HEK293 (cell line): ENCODE measurements at regions not wholly inside any gene's neighbourhood (a gene's known extent, or its start where the extent isn't known, plus 50 kb on each side); places are given as distances from the start of the nearest gene placed in this dataset.

Experiments used
- CTCF ChIA-PET: fragments of 350-600 bp; formaldehyde crosslinking; extraction: SDS; loops from one replicate; lab custom pipeline; 2021; ENCODE audit warnings: antibody characterized with exemption; lab: Yijun Ruan, JAX
- POLR2A ChIA-PET: fragments of 300-600 bp; formaldehyde crosslinking; extraction: SDS; loops from one replicate; lab custom pipeline; 2020; ENCODE audit warnings: antibody characterized with exemption, inconsistent platforms; lab: Yijun Ruan, JAX
- H3K27ac ChIP-seq: fragments of 200-500 bp; sonication (Bioruptor generic); 2 replicates; pipeline ENCODE4 v1.5.1; 2014; ENCODE audit warnings: low read depth, low read length, control low read depth, inconsistent platforms; ENCODE audit errors: extremely low read depth
- H3K36me3 ChIP-seq, 2 experiments: fragments of 200-500 bp in 1 of 2; sonication (Bioruptor generic) in 1 of 2; 1 replicate in 1 of 2; 2 replicates in 1 of 2; pipeline ENCODE4 v1.5.1; 2014 to 2017; ENCODE audit warnings: inconsistent platforms in 2 of 2, low read length in 2 of 2; ENCODE audit not compliant: control insufficient read depth in 2 of 2, insufficient read depth in 1 of 2
- H3K4me1 ChIP-seq: fragments of 200-500 bp; sonication (Bioruptor generic); 2 replicates; pipeline ENCODE4 v1.5.1; 2014; ENCODE audit warnings: mild to moderate bottlenecking, low read length, inconsistent platforms; ENCODE audit not compliant: control insufficient read depth, insufficient read depth
- H3K4me3 ChIP-seq: 2 replicates; pipeline ENCODE4 v1.5.1; 2011; ENCODE audit warnings: low read depth, mild to moderate bottlenecking, control low read depth, low read length, moderate library complexity
- H3K9me3 ChIP-seq: fragments of 200-500 bp; sonication (Bioruptor generic); 2 replicates; pipeline ENCODE4 v1.5.1; 2014; ENCODE audit warnings: low read depth, low read length, inconsistent platforms; ENCODE audit not compliant: control insufficient read depth, insufficient read depth
- BCL11B ChIP-seq: fragments of 450-650 bp; formaldehyde crosslinking; IDR thresholded peaks from 2 replicates; pipeline ENCODE4 v1.5.1; 2016; ENCODE audit warnings: low read depth, missing biosample characterization, missing genetic modification characterization
- GLIS1 ChIP-seq: fragments of 450-650 bp; formaldehyde crosslinking; IDR thresholded peaks from 2 replicates; pipeline ENCODE4 v1.5.1; 2016; ENCODE audit warnings: missing biosample characterization, missing genetic modification characterization
- PATZ1 ChIP-seq: fragments of 450-650 bp; formaldehyde crosslinking; IDR thresholded peaks from 2 replicates; pipeline ENCODE4 v1.5.1; 2016; ENCODE audit warnings: missing biosample characterization, missing genetic modification characterization
- PRDM6 ChIP-seq: fragments of 450-650 bp; formaldehyde crosslinking; IDR thresholded peaks from 2 replicates; pipeline ENCODE4 v1.5.1; 2017; ENCODE audit warnings: missing biosample characterization, missing genetic modification characterization
- SALL2 ChIP-seq: fragments of 450-650 bp; formaldehyde crosslinking; IDR thresholded peaks from 2 replicates; pipeline ENCODE4 v1.5.0; 2017; ENCODE audit warnings: missing biosample characterization, mild to moderate bottlenecking, missing genetic modification characterization, borderline replicate concordance
- ZBTB21 ChIP-seq: fragments of 450-650 bp; formaldehyde crosslinking; IDR thresholded peaks from 2 replicates; pipeline ENCODE4 v1.5.1; 2017; ENCODE audit warnings: missing biosample characterization, missing genetic modification characterization
- ZBTB49 ChIP-seq: fragments of 450-650 bp; formaldehyde crosslinking; IDR thresholded peaks from 2 replicates; pipeline ENCODE4 v1.5.1; 2016; ENCODE audit warnings: missing biosample characterization, missing genetic modification characterization, low read depth
- ZBTB7A ChIP-seq: fragments of 450-650 bp; formaldehyde crosslinking; IDR thresholded peaks from 2 replicates; pipeline ENCODE4 v1.5.1; 2016; ENCODE audit warnings: low read depth, missing biosample characterization, missing genetic modification characterization
- ZEB2 ChIP-seq: fragments of 450-650 bp; formaldehyde crosslinking; IDR thresholded peaks from 2 replicates; pipeline ENCODE4 v1.5.1; 2016; ENCODE audit warnings: missing biosample characterization, missing genetic modification characterization
- ZNF138 ChIP-seq: fragments of 450-650 bp; formaldehyde crosslinking; IDR thresholded peaks from 2 replicates; pipeline ENCODE4 v1.5.1; 2016; ENCODE audit warnings: missing biosample characterization, missing genetic modification characterization, borderline replicate concordance
- ZNF280C ChIP-seq: fragments of 450-650 bp; formaldehyde crosslinking; IDR thresholded peaks from 2 replicates; pipeline ENCODE4 v1.5.1; 2016; ENCODE audit warnings: missing biosample characterization, missing genetic modification characterization
- ZNF311 ChIP-seq: fragments of 450-650 bp; formaldehyde crosslinking; IDR thresholded peaks from 2 replicates; pipeline ENCODE4 v1.5.1; 2017; ENCODE audit warnings: missing biosample characterization, missing genetic modification characterization, borderline replicate concordance
- ZNF362 ChIP-seq: fragments of 450-650 bp; formaldehyde crosslinking; IDR thresholded peaks from 2 replicates; pipeline ENCODE4 v1.5.1; 2016; ENCODE audit warnings: missing biosample characterization, missing genetic modification characterization
- ZNF394 ChIP-seq: fragments of 450-650 bp; formaldehyde crosslinking; IDR thresholded peaks from 2 replicates; pipeline ENCODE4 v1.5.1; 2016; ENCODE audit warnings: missing biosample characterization, missing genetic modification characterization, mild to moderate bottlenecking, moderate library complexity, borderline replicate concordance
- ZNF398 ChIP-seq: fragments of 450-650 bp; formaldehyde crosslinking; IDR thresholded peaks from 2 replicates; pipeline ENCODE4 v1.5.1; 2017; ENCODE audit warnings: missing biosample characterization, missing genetic modification characterization
- ZNF521 ChIP-seq: fragments of 450-650 bp; formaldehyde crosslinking; IDR thresholded peaks from 2 replicates; pipeline ENCODE4 v1.5.1; 2017; ENCODE audit warnings: missing biosample characterization, mild to moderate bottlenecking, missing genetic modification characterization
- ZNF529 ChIP-seq: fragments of 450-650 bp; formaldehyde crosslinking; IDR thresholded peaks from 2 replicates; pipeline ENCODE4 v1.5.1; 2017; ENCODE audit warnings: missing genetic modification characterization, missing biosample characterization; ENCODE audit not compliant: insufficient replicate concordance
- ZNF580 ChIP-seq: fragments of 450-650 bp; formaldehyde crosslinking; IDR thresholded peaks from 2 replicates; pipeline ENCODE4 v1.5.1; 2016; ENCODE audit warnings: missing biosample characterization, missing genetic modification characterization
- ZNF585B ChIP-seq: fragments of 450-650 bp; formaldehyde crosslinking; IDR thresholded peaks from 2 replicates; pipeline ENCODE4 v1.5.1; 2016; ENCODE audit warnings: missing biosample characterization, missing genetic modification characterization
- ZNF629 ChIP-seq: fragments of 450-650 bp; formaldehyde crosslinking; IDR thresholded peaks from 2 replicates; pipeline ENCODE4 v1.5.1; 2017; ENCODE audit warnings: missing biosample characterization, missing genetic modification characterization
- ZNF791 ChIP-seq: fragments of 450-650 bp; formaldehyde crosslinking; IDR thresholded peaks from 2 replicates; pipeline ENCODE4 v1.5.1; 2016; ENCODE audit warnings: missing biosample characterization, missing genetic modification characterization

- TF ChIP-seq PATZ1 (tag by site-specific recombination) (peak; percentile 60), ZNF138 (tag by site-specific recombination) (no peak), ZNF791 (tag by site-specific recombination) (no peak), ZBTB21 (tag by site-specific recombination) (peak; percentile 73; the same call in 1 of the 2 replicates), ZNF398 (tag by site-specific recombination) (peak; percentile 62), PRDM6 (peak; percentile 96), BCL11B (no peak), GLIS1 (tag by site-specific recombination) (peak; percentile 81), ZNF529 (tag by site-specific recombination) (peak; percentile 4), ZBTB7A (no peak), ZNF629 (tag by site-specific recombination) (peak; percentile 94), ZNF394 (tag by site-specific recombination) (peak; percentile 91), ZNF585B (tag by site-specific recombination) (no peak)
Observed at GRCh38 chr6:90895299-90896074, 308.6 kb upstream of the MAP3K7 start (continued).

- CTCF ChIA-PET: no interaction called here
- TF ChIP-seq ZNF580 (tag by site-specific recombination) (no peak), ZNF521 (tag by site-specific recombination) (no peak), ZEB2 (tag by site-specific recombination) (0 out of 2 replicates have a peak, but pooled peaks have one; percentile 20), ZBTB49 (no peak), ZNF362 (tag by site-specific recombination) (no peak), ZNF280C (no peak), SALL2 (tag by site-specific recombination) (no peak), ZNF311 (tag by site-specific recombination) (no peak)
Observed at GRCh38 chr6:90894285-90895130, 307.6 kb upstream of the MAP3K7 start.

More at GRCh38 chr6:90894285-90895130, 307.6 kb upstream of the MAP3K7 start:
- Histone ChIP-seq H3K9me3 (no peaks in the 10 kb centered on the region), H3K4me3 (no peak overlapping the region), H3K27ac (no peak overlapping the region; the same call in 1 of the 2 replicates), H3K36me3 (no peaks in the 10 kb centered on the region), H3K4me1 (peaks cover 15% of the 10 kb centered on the region)
- POLR2A ChIA-PET: no interaction called here
